ENCODE measurements at regions not wholly inside any gene's neighbourhood (a gene's known extent, or its start where the extent isn't known, plus 50 kb on each side); places are given as distances from the start of the nearest gene placed in this dataset.

DNA sequence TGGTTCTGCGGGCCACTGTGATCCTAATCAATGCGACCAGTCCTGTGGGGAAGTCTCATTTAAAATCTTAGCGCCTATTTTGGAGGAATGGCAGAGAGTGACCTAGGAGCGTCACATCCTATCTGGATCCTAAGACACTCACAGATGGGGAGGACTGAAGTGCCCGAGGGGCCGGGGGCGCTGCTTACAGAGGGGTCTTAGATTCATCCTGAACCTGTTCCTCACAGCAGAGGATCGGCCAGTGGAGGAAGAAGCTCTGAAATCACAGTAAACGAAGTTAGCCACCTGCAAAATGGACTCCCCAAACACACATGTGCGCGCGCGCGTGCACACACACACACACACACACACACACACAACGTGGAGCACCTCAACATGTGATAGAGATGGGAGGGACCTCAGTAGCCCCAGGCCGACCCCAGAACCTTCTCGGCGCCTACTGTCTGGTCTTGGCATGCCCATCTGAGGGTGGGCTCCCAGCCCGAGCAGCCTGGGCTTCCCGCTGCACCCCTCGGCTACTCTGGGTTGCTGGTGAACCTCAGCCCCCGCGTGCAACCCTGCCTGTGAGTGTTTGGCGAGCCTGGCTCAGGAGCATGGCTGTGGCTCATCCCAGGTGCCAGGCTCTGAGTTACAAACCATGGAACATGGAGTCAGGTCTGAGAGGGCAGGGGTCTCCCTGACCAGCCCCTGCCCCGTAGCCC lies 613.3 kb downstream of the TBC1D22A start:
- DNase-seq: no peak

DNA sequence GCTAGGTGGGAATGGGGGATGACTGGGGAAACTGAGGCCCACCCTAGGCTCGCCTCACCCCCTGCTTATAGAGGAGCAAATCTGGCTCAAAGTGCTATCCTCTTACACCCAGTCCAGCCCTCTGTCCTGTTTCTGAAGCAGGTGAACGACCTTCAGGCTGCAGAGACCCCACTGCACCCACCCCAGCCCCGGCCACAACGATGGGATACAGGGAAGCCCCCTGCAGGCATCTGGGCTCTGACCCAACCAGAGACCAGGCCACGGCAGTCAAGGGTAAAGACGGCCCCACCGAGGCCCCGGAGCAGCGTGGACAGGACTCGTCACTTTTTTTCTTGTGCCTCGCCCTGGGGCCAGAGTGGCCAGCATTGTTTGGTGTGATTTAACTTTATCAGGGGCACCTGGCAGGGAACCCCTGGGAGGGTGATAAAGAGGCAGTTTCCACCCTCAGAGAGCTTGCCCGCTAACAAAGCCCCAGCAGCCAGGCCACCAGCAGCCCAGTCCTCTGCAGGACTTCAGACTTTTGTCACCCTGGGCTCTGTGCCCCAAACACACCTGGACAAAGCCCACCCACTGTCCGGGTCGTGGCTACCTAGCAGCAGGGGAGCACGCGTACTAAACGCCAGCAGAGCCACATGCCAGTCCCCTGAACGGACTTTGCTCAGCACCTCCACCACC lies 612.6 kb downstream of the TBC1D22A start:
- DNase-seq: no peak

GRCh38 chr22:47374273-47374771 lies 611.9 kb downstream of the TBC1D22A start:
- DNase-seq: no peak

DNA sequence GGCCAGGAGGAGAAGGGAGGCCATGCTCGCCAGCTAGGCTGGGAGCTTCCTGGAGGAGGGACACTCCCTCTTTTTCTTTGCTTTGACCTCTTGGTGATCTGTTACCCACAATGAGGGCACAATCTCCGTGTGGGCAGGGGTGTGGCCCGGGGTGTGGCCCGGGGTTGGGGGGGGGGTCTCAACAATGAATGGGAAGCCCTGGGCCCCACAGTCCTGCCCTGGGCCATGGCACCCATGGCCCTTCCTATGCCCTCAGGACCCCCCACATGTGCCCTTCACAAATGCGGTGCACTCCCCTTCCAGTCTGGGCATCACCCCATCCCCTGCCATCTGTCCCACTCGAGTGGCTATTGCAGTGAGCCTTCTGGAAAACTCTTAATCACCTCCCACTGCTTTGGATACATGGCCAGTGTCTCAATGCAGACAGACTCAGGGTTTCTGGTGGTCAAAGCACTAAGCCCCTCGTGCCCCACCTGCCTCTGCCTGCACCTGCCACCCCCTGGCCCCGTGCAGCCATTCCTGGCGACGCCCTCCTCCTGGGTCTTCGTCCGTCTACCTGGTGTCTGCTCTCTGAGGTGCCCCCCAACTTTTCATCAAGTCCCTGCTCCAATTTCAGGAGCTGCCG lies 611.3 kb downstream of the TBC1D22A start:
- DNase-seq: no peak

- no peak for DNase-seq
These were observed 610.3 kb downstream of the TBC1D22A start for GRCh38 chr22:47372596-47373385.

- DNase-seq: no peak
These were observed 609.7 kb downstream of the TBC1D22A start for GRCh38 chr22:47372111-47372581.

DNA sequence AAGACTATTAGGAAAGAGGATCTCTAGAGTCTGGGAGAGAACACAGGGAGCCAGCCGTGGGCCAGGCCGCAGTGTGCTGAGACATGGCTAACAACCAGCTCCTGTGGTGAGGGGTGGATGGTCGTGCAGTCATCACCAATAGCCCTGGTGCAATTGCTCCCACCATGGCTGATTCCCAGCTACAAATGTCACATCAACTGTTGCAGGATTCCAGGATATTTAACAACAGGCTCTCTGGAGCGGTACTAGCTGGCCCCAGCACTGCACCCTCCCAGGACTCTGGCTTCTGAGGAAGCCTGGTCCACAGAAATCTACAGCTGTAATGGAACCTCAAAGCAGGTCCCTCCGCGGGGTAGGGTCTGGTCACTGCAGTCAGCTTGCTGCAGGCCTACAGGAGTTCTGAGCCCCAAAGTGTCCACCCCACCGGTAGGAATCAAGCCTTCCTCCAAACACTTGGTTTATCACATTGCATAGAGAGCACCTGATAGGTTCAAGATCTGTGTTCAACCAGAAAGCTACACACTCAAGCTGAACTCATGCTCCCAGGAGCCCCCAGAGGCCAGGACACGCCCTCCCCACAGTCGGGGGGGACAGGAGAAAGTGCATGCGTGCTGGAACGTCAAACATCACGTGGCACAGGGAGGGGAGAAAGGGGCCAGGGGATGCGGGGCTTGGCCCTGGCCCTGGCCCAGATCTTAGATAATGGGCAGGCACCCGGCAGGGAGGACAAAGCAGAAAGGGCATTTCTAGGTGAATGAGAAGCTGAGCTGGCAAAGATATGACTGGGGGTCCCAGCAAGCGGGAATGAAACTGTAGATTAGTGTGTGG lies 609.0 kb downstream of the TBC1D22A start:
- no peak for DNase-seq

GRCh38 chr22:47370448-47371262 lies 608.2 kb downstream of the TBC1D22A start:
- no peak for DNase-seq

- DNase-seq: no peak
These were observed 607.1 kb downstream of the TBC1D22A start for GRCh38 chr22:47369431-47370015.

GRCh38 chr22:47369020-47369419 lies 606.6 kb downstream of the TBC1D22A start:
- DNase-seq: no peak

- no peak for DNase-seq
These were observed 605.8 kb downstream of the TBC1D22A start for GRCh38 chr22:47367993-47368945.

DNA sequence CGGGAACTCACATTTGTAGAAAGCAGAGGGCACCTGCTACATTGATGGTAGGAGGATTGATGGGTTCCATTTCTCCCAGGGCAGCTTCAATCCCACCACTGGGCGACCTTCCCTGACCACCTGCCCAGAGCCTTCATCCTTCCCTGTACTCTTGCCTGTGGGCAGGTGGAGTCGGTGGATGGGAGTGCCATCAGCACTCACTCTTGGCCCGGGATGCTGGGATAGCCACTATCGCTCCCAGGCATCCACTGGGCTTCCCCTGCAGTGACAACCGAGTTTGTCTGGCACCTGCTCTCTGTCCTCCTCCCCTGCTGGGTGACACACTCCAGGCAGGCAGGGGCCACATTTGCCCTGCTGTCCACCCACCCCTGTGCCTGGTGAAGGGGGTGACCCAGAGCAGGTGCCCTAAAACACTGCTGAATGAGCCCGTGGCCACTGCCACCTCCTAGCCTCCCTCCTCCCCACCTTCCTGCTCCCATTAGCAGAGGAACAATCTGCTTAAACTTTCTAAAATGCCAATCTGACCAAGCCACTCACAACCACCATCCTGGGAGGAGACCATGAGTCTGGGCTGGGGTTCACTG lies 604.7 kb downstream of the TBC1D22A start:
- no peak for DNase-seq

DNA sequence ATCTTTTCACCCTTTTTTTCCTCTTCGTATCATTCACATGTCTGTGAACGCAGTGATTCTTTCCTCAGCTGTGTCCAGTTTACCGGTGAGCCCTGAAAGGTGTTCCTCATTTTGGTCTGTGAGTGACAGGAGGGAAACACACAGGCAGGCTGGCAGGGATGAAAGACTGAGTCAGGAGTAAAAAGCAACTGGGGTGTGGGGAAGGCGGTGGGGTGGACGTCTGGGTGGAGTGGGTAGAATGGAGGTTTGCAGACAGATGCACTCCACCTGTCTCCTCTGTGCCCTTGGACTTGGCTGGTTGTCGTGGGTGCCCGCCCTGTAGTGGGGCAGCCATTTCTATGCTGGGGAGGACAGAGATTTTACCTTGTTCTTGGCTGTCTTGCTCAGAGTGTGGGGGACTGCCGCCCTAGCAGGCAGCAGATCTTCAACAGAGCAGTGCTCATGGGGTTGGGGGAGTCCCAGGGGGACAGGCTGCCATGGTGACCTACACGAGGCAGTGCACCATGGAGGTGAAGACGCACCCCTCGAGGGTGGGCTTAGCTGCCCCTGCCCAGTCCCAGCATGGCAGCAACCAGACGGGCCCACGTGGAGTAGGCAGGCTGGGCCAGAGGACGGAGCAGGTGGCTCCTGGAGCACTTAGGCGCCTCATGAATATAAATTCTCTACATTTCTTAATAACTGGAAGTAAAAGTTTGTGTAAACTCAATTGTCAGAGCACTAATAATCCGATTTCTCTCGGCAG lies 603.7 kb downstream of the TBC1D22A start:
- no peak for DNase-seq

GRCh38 chr22:47361247-47361646 lies 598.8 kb downstream of the TBC1D22A start:
- DNase-seq: no peak

GRCh38 chr22:47357493-47357892 lies 595.0 kb downstream of the TBC1D22A start:
- no peak for DNase-seq

DNA sequence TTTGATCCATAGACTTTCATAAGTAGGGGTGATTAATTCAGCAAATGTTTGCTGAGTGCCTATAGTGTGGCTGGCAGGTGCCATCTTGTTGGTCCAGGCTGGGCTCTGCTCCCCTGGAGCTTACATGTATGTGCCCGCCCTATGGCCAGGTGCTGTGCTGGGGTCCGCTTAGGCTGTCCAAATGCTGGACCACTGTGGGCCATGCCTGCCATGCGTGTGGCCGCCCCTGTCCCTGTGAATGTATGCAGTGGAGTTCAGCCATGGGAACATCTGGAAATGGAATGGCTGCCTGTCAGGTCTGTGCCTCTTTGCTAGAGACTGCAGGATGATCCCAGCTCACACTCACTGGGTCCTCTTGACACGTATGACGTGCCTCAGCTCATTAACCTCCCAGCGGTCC lies 594.6 kb downstream of the TBC1D22A start:
- no peak for DNase-seq

DNA sequence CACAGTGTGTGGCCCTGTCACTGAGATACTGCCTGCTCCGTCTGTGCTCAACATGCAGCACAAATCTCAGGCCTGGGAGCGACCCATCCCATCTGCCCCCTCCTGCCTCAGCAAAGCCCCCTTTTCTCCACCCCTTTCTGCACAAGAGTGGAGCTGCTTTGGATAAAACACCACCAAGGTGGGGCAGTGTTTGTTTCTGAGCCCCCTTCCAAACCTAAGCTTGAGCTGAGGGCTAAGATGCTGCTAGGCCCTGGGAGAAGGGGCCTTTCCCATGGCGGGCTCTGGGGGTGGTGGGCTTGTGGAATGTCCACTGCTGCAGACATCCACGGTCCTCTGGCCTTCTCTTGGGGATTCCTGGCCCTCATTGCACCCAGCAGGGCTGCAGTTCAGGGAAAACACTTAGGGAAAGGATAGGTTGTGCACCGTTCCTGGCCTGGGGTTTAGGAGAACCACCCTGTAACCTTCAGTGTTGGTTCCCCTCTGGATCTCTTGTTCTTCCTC lies 594.1 kb downstream of the TBC1D22A start:
- no peak for DNase-seq
